WTC11 (cell line): ENCODE measurements at regions not wholly inside any gene's neighbourhood (a gene's known extent, or its start where the extent isn't known, plus 50 kb on each side); places are given as distances from the start of the nearest gene placed in this dataset.

Experiments used
- ATAC-seq: fragments of 200-7000 bp; cut with Tn5 transposase; 2 replicates; pipeline ENCODE4 v1.10.0; 2021; ENCODE audit warnings: mild to moderate bottlenecking, moderate library complexity
- CTCF ChIA-PET: fragments of 300-600 bp; sonication (Branson Sonifier 250); formaldehyde crosslinking; loops from one replicate; lab custom pipeline; 2021; ENCODE audit warnings: antibody characterized with exemption; lab: Charles Lee
- POLR2A ChIA-PET: fragments of 350-600 bp; sonication (Branson Sonifier 250); formaldehyde crosslinking; loops from one replicate; lab custom pipeline; 2021; ENCODE audit warnings: antibody characterized with exemption; lab: Charles Lee
- DNase-seq: peaks from one replicate; pipeline ENCODE4 v3.0.0; 2021; ENCODE audit warnings: low spot score
- H3K27ac Mint-ChIP-seq: 2 replicates; pipeline ENCODE4 v1.8.0; 2021; ENCODE audit warnings: mixed read lengths
- H3K27me3 Mint-ChIP-seq: 2 replicates; pipeline ENCODE4 v1.8.0; 2021; ENCODE audit warnings: low read depth, mild to moderate bottlenecking, moderate library complexity, mixed read lengths
- H3K36me3 Mint-ChIP-seq: 2 replicates; pipeline ENCODE4 v1.8.0; 2021; ENCODE audit warnings: mixed read lengths
- H3K4me1 Mint-ChIP-seq: 2 replicates; pipeline ENCODE4 v1.8.0; 2022; ENCODE audit warnings: mixed read lengths
- H3K4me3 Mint-ChIP-seq: 2 replicates; pipeline ENCODE4 v1.8.0; 2021; ENCODE audit warnings: mild to moderate bottlenecking, moderate library complexity, mixed read lengths
- H3K9me3 Mint-ChIP-seq: 2 replicates; pipeline ENCODE4 v1.8.0; 2021; ENCODE audit warnings: mixed read lengths
- CREB1 ChIP-seq: sonication (generic); formaldehyde crosslinking; IDR thresholded peaks from 2 replicates; pipeline ENCODE4 v1.8.0; 2023; ENCODE audit warnings: mild to moderate bottlenecking, missing genetic modification reagents
- CREM ChIP-seq: sonication (generic); formaldehyde crosslinking; IDR thresholded peaks from 2 replicates; pipeline ENCODE4 v1.8.1; 2022; ENCODE audit warnings: mild to moderate bottlenecking, missing genetic modification reagents, moderate library complexity
- ELF4 ChIP-seq: sonication (generic); formaldehyde crosslinking; IDR thresholded peaks from 2 replicates; pipeline ENCODE4 v1.8.1; 2022; ENCODE audit warnings: low read depth, mild to moderate bottlenecking, moderate library complexity, missing genetic modification reagents
- EMX1 ChIP-seq: fragments of 250-450 bp; sonication (Bioruptor Pico); IDR thresholded peaks from 2 replicates; pipeline ENCODE4 v1.8.0; 2021; ENCODE audit warnings: mild to moderate bottlenecking
- ETV6 ChIP-seq: sonication (generic); formaldehyde crosslinking; IDR thresholded peaks from 2 replicates; pipeline ENCODE4 v1.8.1; 2022; ENCODE audit warnings: mild to moderate bottlenecking, missing genetic modification reagents
- FOXP1 ChIP-seq: sonication (generic); formaldehyde crosslinking; IDR thresholded peaks from 2 replicates; pipeline ENCODE4 v1.8.0; 2022; ENCODE audit warnings: missing genetic modification reagents, mild to moderate bottlenecking, moderate library complexity, borderline replicate concordance
- GRHL2 ChIP-seq: fragments of 250-450 bp; sonication (Bioruptor Pico); IDR thresholded peaks from 2 replicates; pipeline ENCODE4 v1.8.0; 2022; ENCODE audit warnings: mild to moderate bottlenecking, moderate library complexity; ENCODE audit not compliant: insufficient replicate concordance, severe bottlenecking
- JAZF1 ChIP-seq: fragments of 250-450 bp; sonication (Bioruptor Pico); IDR thresholded peaks from 2 replicates; pipeline ENCODE4 v1.9.0; 2021; ENCODE audit warnings: moderate library complexity, mild to moderate bottlenecking, inconsistent platforms
- JUN ChIP-seq: sonication (generic); formaldehyde crosslinking; IDR thresholded peaks from 2 replicates; pipeline ENCODE4 v1.8.0; 2023; ENCODE audit warnings: mild to moderate bottlenecking, missing genetic modification reagents
- MLX ChIP-seq: sonication (generic); formaldehyde crosslinking; IDR thresholded peaks from 2 replicates; pipeline ENCODE4 v1.8.1; 2023; ENCODE audit warnings: mild to moderate bottlenecking, missing genetic modification reagents, moderate library complexity
- MYBL2 ChIP-seq: sonication (generic); formaldehyde crosslinking; IDR thresholded peaks from 2 replicates; pipeline ENCODE4 v1.8.1; 2023; ENCODE audit warnings: mild to moderate bottlenecking, moderate library complexity, missing genetic modification reagents
- OVOL2 ChIP-seq: fragments of 250-450 bp; sonication (Bioruptor Pico); IDR thresholded peaks from 2 replicates; pipeline ENCODE4 v1.9.0; 2021; ENCODE audit warnings: mild to moderate bottlenecking, borderline replicate concordance
- PREB ChIP-seq: sonication (generic); formaldehyde crosslinking; IDR thresholded peaks from 2 replicates; pipeline ENCODE4 v1.8.1; 2022; ENCODE audit warnings: mild to moderate bottlenecking, missing genetic modification reagents, moderate library complexity, borderline replicate concordance
- RELA ChIP-seq: sonication (generic); formaldehyde crosslinking; IDR thresholded peaks from 2 replicates; pipeline ENCODE4 v1.8.1; 2022; ENCODE audit warnings: missing genetic modification reagents, mild to moderate bottlenecking, borderline replicate concordance
- SMAD4 ChIP-seq: sonication (generic); formaldehyde crosslinking; IDR thresholded peaks from 2 replicates; pipeline ENCODE4 v1.8.0; 2022; ENCODE audit warnings: mild to moderate bottlenecking, missing genetic modification reagents
- TP53 ChIP-seq: sonication (generic); formaldehyde crosslinking; IDR thresholded peaks from 2 replicates; pipeline ENCODE4 v1.8.1; 2023; ENCODE audit warnings: mild to moderate bottlenecking, missing genetic modification reagents
- ZNF232 ChIP-seq: sonication (generic); formaldehyde crosslinking; IDR thresholded peaks from 2 replicates; pipeline ENCODE4 v1.8.0; 2022; ENCODE audit warnings: mild to moderate bottlenecking, missing genetic modification reagents
- ZNF263 ChIP-seq: sonication (generic); formaldehyde crosslinking; IDR thresholded peaks from 2 replicates; pipeline ENCODE4 v1.8.1; 2022; ENCODE audit warnings: low read depth, mild to moderate bottlenecking, moderate library complexity, missing genetic modification reagents
- ZNF317 ChIP-seq: sonication (generic); formaldehyde crosslinking; IDR thresholded peaks from 2 replicates; pipeline ENCODE4 v1.8.1; 2023; ENCODE audit warnings: low read depth, mild to moderate bottlenecking, moderate library complexity, missing genetic modification reagents, borderline replicate concordance
- ZNF396 ChIP-seq: fragments of 250-450 bp; sonication (Bioruptor Pico); IDR thresholded peaks from 2 replicates; pipeline ENCODE4 v1.8.0; 2021; ENCODE audit warnings: mild to moderate bottlenecking, moderate library complexity, borderline replicate concordance
- ZNF416 ChIP-seq: fragments of 250-450 bp; sonication (Bioruptor Pico); IDR thresholded peaks from 2 replicates; pipeline ENCODE4 v1.9.0; 2021; ENCODE audit warnings: mild to moderate bottlenecking, inconsistent platforms
- TF ChIP-seq, protein P1 (sequence below): sonication (generic); formaldehyde crosslinking; IDR thresholded peaks from 2 replicates; pipeline ENCODE4 v1.8.1; 2022; ENCODE audit warnings: low read depth, mild to moderate bottlenecking, moderate library complexity, missing genetic modification reagents, borderline replicate concordance
- TF ChIP-seq, protein P2 (sequence below): sonication (generic); formaldehyde crosslinking; IDR thresholded peaks from 2 replicates; pipeline ENCODE4 v1.8.1; 2022; ENCODE audit warnings: low read depth, missing genetic modification reagents, borderline replicate concordance
- TF ChIP-seq, protein P3 (sequence below): sonication (generic); formaldehyde crosslinking; conservative IDR thresholded peaks from 2 replicates; pipeline ENCODE4 v1.8.1; 2023; ENCODE audit warnings: mild to moderate bottlenecking, low read depth, missing genetic modification reagents, moderate library complexity

DNA sequence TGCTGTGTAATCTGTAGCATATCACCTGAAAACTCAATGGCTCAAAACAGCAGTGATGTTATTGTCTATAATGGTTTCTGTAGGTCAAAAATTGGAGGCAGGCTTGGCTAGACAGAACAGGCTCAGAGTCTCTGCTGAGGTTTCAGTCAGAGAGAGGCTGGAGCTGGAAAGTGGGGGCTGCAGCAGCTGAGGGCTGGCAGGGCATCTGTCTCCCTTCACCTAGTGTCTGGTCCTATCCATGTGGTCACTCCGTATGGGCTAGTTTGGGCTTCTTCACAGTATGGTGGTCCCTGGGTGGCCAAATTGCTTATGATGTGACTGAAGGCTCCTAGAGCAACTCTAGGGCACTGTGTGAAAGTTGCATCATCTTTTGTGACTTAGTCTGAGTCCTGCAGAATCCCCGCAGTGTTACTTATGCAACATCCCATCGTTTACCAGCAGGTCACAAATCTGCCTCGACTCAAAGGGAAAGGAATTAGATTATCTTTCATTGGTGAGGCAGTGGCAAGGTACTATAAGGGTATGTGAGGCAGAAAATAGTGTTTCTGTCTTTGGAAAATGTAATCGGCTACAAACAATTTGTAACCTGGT, 497.0 kb downstream of the EPHA7 start (continued):
- TF ChIP-seq ZNF396 (no peak), CREM (CRISPR knock-in tag) (no peak), ZNF317 (CRISPR knock-in tag) (no peak), ELF4 (CRISPR knock-in tag) (no peak), ZNF416 (CRISPR knock-in tag) (no peak), MYBL2 (CRISPR knock-in tag) (no peak), RELA (no peak), EMX1 (CRISPR knock-in tag) (no peak), ZNF232 (CRISPR knock-in tag) (no peak)
- TF ChIP-seq, protein P1, sequence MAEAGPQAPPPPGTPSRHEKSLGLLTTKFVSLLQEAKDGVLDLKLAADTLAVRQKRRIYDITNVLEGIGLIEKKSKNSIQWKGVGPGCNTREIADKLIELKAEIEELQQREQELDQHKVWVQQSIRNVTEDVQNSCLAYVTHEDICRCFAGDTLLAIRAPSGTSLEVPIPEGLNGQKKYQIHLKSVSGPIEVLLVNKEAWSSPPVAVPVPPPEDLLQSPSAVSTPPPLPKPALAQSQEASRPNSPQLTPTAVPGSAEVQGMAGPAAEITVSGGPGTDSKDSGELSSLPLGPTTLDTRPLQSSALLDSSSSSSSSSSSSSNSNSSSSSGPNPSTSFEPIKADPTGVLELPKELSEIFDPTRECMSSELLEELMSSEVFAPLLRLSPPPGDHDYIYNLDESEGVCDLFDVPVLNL (CRISPR knock-in tag), result no peak

DNA sequence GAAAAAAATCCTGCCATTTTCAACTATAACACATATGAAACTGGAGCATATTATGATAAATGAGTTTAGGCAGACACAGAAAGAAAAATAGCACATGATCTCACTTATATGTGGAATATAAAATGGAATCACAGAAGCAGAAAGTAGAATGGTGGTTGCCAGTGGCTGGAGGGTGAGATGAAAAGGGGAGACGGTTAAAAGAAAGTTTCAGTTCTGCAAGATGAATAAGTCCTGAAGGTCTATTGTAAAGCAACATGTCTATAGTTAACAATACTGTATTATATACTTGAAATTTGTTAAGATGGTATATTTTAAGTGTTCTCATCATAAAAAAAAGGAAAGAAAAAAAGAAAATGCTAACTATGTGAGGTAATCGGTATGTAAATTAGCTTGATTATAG, 503.9 kb downstream of the EPHA7 start:
- peaks cover 8% of the 10 kb centered on the region for H3K4me1 Mint-ChIP-seq
- H3K4me3 Mint-ChIP-seq, result no peak overlapping the region
- TF ChIP-seq JUN (CRISPR knock-in tag) (no peak), SMAD4 (CRISPR knock-in tag) (no peak), ZNF263 (CRISPR knock-in tag) (no peak), TP53 (no peak), JAZF1 (CRISPR knock-in tag) (no peak), ETV6 (CRISPR knock-in tag) (no peak), ZNF396 (no peak), GRHL2 (CRISPR knock-in tag) (no peak), OVOL2 (CRISPR knock-in tag) (no peak), CREB1 (CRISPR knock-in tag) (no peak), FOXP1 (no peak), MLX (no peak), PREB (CRISPR knock-in tag) (no peak)
- TF ChIP-seq, protein P2, sequence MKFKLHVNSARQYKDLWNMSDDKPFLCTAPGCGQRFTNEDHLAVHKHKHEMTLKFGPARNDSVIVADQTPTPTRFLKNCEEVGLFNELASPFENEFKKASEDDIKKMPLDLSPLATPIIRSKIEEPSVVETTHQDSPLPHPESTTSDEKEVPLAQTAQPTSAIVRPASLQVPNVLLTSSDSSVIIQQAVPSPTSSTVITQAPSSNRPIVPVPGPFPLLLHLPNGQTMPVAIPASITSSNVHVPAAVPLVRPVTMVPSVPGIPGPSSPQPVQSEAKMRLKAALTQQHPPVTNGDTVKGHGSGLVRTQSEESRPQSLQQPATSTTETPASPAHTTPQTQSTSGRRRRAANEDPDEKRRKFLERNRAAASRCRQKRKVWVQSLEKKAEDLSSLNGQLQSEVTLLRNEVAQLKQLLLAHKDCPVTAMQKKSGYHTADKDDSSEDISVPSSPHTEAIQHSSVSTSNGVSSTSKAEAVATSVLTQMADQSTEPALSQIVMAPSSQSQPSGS (CRISPR knock-in tag), result no peak
- TF ChIP-seq, protein P3, sequence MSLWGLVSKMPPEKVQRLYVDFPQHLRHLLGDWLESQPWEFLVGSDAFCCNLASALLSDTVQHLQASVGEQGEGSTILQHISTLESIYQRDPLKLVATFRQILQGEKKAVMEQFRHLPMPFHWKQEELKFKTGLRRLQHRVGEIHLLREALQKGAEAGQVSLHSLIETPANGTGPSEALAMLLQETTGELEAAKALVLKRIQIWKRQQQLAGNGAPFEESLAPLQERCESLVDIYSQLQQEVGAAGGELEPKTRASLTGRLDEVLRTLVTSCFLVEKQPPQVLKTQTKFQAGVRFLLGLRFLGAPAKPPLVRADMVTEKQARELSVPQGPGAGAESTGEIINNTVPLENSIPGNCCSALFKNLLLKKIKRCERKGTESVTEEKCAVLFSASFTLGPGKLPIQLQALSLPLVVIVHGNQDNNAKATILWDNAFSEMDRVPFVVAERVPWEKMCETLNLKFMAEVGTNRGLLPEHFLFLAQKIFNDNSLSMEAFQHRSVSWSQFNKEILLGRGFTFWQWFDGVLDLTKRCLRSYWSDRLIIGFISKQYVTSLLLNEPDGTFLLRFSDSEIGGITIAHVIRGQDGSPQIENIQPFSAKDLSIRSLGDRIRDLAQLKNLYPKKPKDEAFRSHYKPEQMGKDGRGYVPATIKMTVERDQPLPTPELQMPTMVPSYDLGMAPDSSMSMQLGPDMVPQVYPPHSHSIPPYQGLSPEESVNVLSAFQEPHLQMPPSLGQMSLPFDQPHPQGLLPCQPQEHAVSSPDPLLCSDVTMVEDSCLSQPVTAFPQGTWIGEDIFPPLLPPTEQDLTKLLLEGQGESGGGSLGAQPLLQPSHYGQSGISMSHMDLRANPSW (CRISPR knock-in tag), result no peak
- DNase-seq, result no peak
- H3K27ac Mint-ChIP-seq, result no peak overlapping the region
- no peaks in the 10 kb centered on the region for H3K27me3 Mint-ChIP-seq
- no peaks in the 10 kb centered on the region for H3K9me3 Mint-ChIP-seq
- ChIA-PET CTCF (no interaction called here), POLR2A (no interaction called here)
- no peak for ATAC-seq
- no peaks in the 10 kb centered on the region for H3K36me3 Mint-ChIP-seq
